Keratinocyte (primary cell): ENCODE measurements at regions not wholly inside any gene's neighbourhood (a gene's known extent, or its start where the extent isn't known, plus 50 kb on each side); places are given as distances from the start of the nearest gene placed in this dataset.
A peak's percentile ranks its signal among the peaks of the same experiment; 100 is the strongest.

Experiments used
- DNase-seq: peaks from one replicate; pipeline ENCODE4 v3.0.0-alpha.2; 2011; ENCODE audit warnings: low read depth, missing footprints, low spot score
- FAIRE-seq: peaks from 2 replicates; lab custom pipeline; 2011; peaks lifted over from hg19 to GRCh38; lab: Jason Lieb, UNC
- H2AFZ ChIP-seq: 2 replicates; pipeline ENCODE4 v1.6.0; 2012; ENCODE audit warnings: low read length, control low read depth, inconsistent platforms; ENCODE audit not compliant: control insufficient read depth
- H3K27ac ChIP-seq: 2 replicates; pipeline ENCODE4 v1.5.1; 2011; ENCODE audit warnings: low read length; ENCODE audit not compliant: control insufficient read depth, insufficient read depth
- H3K27me3 ChIP-seq: 3 replicates; pipeline ENCODE4 v1.6.0; 2011; ENCODE audit warnings: low read length; ENCODE audit not compliant: control insufficient read depth, insufficient read depth; ENCODE audit errors: extremely low read depth
- H3K36me3 ChIP-seq, 2 experiments: 2 replicates in 1 of 2; 3 replicates in 1 of 2; pipeline ENCODE4 v1.5.1; 2011; ENCODE audit warnings: low read length in 2 of 2, mild to moderate bottlenecking in 1 of 2; ENCODE audit not compliant: control insufficient read depth in 2 of 2, insufficient read depth in 2 of 2; ENCODE audit errors: extremely low read depth in 1 of 2
- H3K4me1 ChIP-seq: 3 replicates; pipeline ENCODE4 v1.5.1; 2011; ENCODE audit warnings: low read length; ENCODE audit not compliant: control insufficient read depth, insufficient read depth; ENCODE audit errors: extremely low read depth
- H3K4me2 ChIP-seq: 3 replicates; pipeline ENCODE4 v1.6.0; 2011; ENCODE audit warnings: low read depth, low read length; ENCODE audit not compliant: control insufficient read depth, insufficient read depth; ENCODE audit errors: extremely low read depth
- H3K4me3 ChIP-seq, 3 experiments: fragments of 200-600 bp in 1 of 3; sonication (generic) in 1 of 3; 2 replicates in 2 of 3; 3 replicates in 1 of 3; pipeline ENCODE4 v1.5.1; 2011 to 2016; ENCODE audit warnings: low read length in 3 of 3, mild to moderate bottlenecking in 3 of 3, control low read depth in 2 of 3, inconsistent platforms in 1 of 3, low read depth in 1 of 3, mixed read lengths in 1 of 3, mixed run types in 1 of 3, moderate library complexity in 1 of 3; ENCODE audit not compliant: control insufficient read depth in 2 of 3, insufficient read depth in 2 of 3; ENCODE audit errors: extremely low read depth in 1 of 3
- H3K79me2 ChIP-seq: 2 replicates; pipeline ENCODE4 v1.6.0; 2012; ENCODE audit warnings: low read length; ENCODE audit not compliant: control insufficient read depth, insufficient read depth
- H3K9ac ChIP-seq: 3 replicates; pipeline ENCODE4 v1.6.0; 2011; ENCODE audit warnings: low read length; ENCODE audit not compliant: control insufficient read depth, insufficient read depth; ENCODE audit errors: extremely low read depth
- H3K9me1 ChIP-seq: 3 replicates; pipeline ENCODE4 v1.6.0; 2011; ENCODE audit warnings: low read length; ENCODE audit not compliant: control insufficient read depth, insufficient read depth; ENCODE audit errors: extremely low read depth
- H3K9me3 ChIP-seq: 2 replicates; pipeline ENCODE4 v1.5.1; 2012; ENCODE audit warnings: low read depth, low read length; ENCODE audit not compliant: control insufficient read depth
- H4K20me1 ChIP-seq: 3 replicates; pipeline ENCODE4 v1.6.0; 2011; ENCODE audit warnings: low read length; ENCODE audit not compliant: control insufficient read depth, insufficient read depth; ENCODE audit errors: extremely low read depth
- EZH2 ChIP-seq: IDR thresholded peaks from one replicate; pipeline ENCODE4 v1.6.1; 2012; ENCODE audit warnings: inconsistent platforms, mild to moderate bottlenecking, low read length, moderate library complexity
- dilution Hi-C: fragments of 300-500 bp; cut with MboI; formaldehyde crosslinking; loops from one replicate; pipeline ENCODE4 v1.7.0; 2020; ENCODE audit warnings: low sequenced_read_pairs; ENCODE audit not compliant: extremely low pct_ligation_motif_present
- TF ChIP-seq, protein P1 (sequence below), 3 experiments: IDR thresholded peaks in 1 of 3; conservative IDR thresholded peaks in 1 of 3; optimal IDR thresholded peaks in 1 of 3; 2 replicates in 2 of 3; 3 replicates in 1 of 3; pipeline versions ENCODE3 to v1.5.1; 2011; ENCODE audit warnings: low read length in 3 of 3, mild to moderate bottlenecking in 3 of 3, moderate library complexity in 2 of 3, control low read depth in 1 of 3, inconsistent platforms in 1 of 3; ENCODE audit not compliant: insufficient read depth in 2 of 3; ENCODE audit errors: extremely low read depth in 1 of 3

- no peak overlapping the region for H3K27ac ChIP-seq
- dilution Hi-C loops = no loop called here
- no peak for FAIRE-seq
These were observed 496.1 kb downstream of the CCSER2 start for GRCh38 chr10:84824525-84824924.

DNA sequence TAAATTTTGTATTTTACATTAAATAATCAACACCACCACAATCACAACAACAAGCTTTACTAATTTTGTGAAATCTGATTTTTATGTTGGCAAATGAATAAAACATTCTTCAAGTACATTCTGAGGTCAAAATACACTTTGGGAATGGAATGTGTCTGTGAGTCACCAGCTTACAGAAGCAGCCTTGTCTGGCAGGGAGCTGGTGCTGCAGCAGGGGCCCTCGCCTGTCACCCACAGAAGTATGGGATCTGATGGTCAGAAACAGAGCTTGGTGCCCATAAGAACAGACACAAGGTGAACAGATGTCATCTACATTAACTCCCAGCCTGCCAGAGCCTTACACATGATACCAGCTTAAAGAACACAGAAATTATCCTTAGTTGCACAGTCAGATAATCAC, 496.9 kb downstream of the CCSER2 start:
- peaks cover 10% of the 10 kb centered on the region for H3K4me1 ChIP-seq

More at GRCh38 chr10:84824525-84824924, 496.1 kb downstream of the CCSER2 start:
- no peak overlapping the region for H3K9ac ChIP-seq
- H2AFZ ChIP-seq = no peak overlapping the region
- no peak overlapping the region for H3K4me2 ChIP-seq
- H3K9me3 ChIP-seq = no peaks in the 10 kb centered on the region
- no peaks in the 10 kb centered on the region for H4K20me1 ChIP-seq
- no peaks in the 10 kb centered on the region for H3K9me1 ChIP-seq
- H3K36me3 ChIP-seq = no peaks in the 10 kb centered on the region
- TF ChIP-seq, protein P1, sequence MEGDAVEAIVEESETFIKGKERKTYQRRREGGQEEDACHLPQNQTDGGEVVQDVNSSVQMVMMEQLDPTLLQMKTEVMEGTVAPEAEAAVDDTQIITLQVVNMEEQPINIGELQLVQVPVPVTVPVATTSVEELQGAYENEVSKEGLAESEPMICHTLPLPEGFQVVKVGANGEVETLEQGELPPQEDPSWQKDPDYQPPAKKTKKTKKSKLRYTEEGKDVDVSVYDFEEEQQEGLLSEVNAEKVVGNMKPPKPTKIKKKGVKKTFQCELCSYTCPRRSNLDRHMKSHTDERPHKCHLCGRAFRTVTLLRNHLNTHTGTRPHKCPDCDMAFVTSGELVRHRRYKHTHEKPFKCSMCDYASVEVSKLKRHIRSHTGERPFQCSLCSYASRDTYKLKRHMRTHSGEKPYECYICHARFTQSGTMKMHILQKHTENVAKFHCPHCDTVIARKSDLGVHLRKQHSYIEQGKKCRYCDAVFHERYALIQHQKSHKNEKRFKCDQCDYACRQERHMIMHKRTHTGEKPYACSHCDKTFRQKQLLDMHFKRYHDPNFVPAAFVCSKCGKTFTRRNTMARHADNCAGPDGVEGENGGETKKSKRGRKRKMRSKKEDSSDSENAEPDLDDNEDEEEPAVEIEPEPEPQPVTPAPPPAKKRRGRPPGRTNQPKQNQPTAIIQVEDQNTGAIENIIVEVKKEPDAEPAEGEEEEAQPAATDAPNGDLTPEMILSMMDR (optimal IDR thresholded peaks at IDR 0.05 in 1 of 3, IDR thresholded peaks at IDR 0.05 in 1 of 3, conservative IDR thresholded peaks at IDR 0.05 in 1 of 3; ENCODE audit: extremely low read depth in 1 of 3, insufficient read depth in 2 of 3, low read length in 3 of 3) = no peak
- TF ChIP-seq EZH2 = no peak
- no peak overlapping the region for H3K4me3 ChIP-seq
- peaks cover 10% of the 10 kb centered on the region for H3K4me1 ChIP-seq
- H3K27me3 ChIP-seq = no peaks in the 10 kb centered on the region
- H3K79me2 ChIP-seq = no peaks in the 10 kb centered on the region
- DNase-seq = no peak

More for the DNA sequence above, 496.9 kb downstream of the CCSER2 start:
- no peak overlapping the region for H3K9ac ChIP-seq
- H2AFZ ChIP-seq = no peak overlapping the region
- no peaks in the 10 kb centered on the region for H3K27me3 ChIP-seq
- H3K79me2 ChIP-seq = no peaks in the 10 kb centered on the region
- TF ChIP-seq EZH2 = no peak
- TF ChIP-seq, protein P1 (optimal IDR thresholded peaks at IDR 0.05 in 1 of 3, IDR thresholded peaks at IDR 0.05 in 1 of 3, conservative IDR thresholded peaks at IDR 0.05 in 1 of 3; ENCODE audit: extremely low read depth in 1 of 3, insufficient read depth in 2 of 3, low read length in 3 of 3) = no peak
- H3K4me2 ChIP-seq = no peak overlapping the region
- DNase-seq (no peak), FAIRE-seq (peak; percentile 69)
- H3K4me3 ChIP-seq = no peak overlapping the region
- H3K36me3 ChIP-seq = no peaks in the 10 kb centered on the region
- H3K9me1 ChIP-seq = no peaks in the 10 kb centered on the region
- H3K27ac ChIP-seq = no peak overlapping the region
- dilution Hi-C loops = no loop called here
- no peaks in the 10 kb centered on the region for H3K9me3 ChIP-seq
- H4K20me1 ChIP-seq = no peaks in the 10 kb centered on the region
